Thyroid gland (tissue), 4 donors: ENCODE measurements at regions not wholly inside any gene's neighbourhood (a gene's known extent, or its start where the extent isn't known, plus 50 kb on each side); places are given as distances from the start of the nearest gene placed in this dataset.
A peak's percentile ranks its signal among the peaks of the same experiment; 100 is the strongest.
"Not testable (repeated sequence)": the region's sequence is repeated elsewhere in the genome, so short reads cannot be mapped to it uniquely, and the experiment has no call there.

Experiments used
- DNase-seq, 2 donors: peaks; one replicate each; pipeline ENCODE4 v3.0.0-alpha.2; 2019
- H3K27ac ChIP-seq, 3 donors: fragments of 200-600 bp; sonication (generic); 1 replicate in 2 of 3; 2 replicates in 1 of 3; pipeline ENCODE4 v1.5.1; 2016 to 2019; ENCODE audit warnings: mild to moderate bottlenecking in 1 of 3, moderate library complexity in 1 of 3
- H3K27me3 ChIP-seq: fragments of 200-600 bp; sonication (generic); one replicate; pipeline ENCODE4 v1.5.1; 2019
- H3K36me3 ChIP-seq, 2 donors: fragments of 200-600 bp; sonication (generic); one replicate each; pipeline ENCODE4 v1.5.1; 2016 to 2019
- H3K4me1 ChIP-seq, 2 donors: fragments of 200-600 bp; sonication (generic); one replicate each; pipeline ENCODE4 v1.5.1; 2017 to 2019
- H3K4me3 ChIP-seq, 3 donors: fragments of 200-600 bp; sonication (generic); replicated peaks in 1 of 3; 1 replicate in 2 of 3; 2 replicates in 1 of 3; pipeline ENCODE4 v1.5.1; 2016; ENCODE audit warnings: mild to moderate bottlenecking in 1 of 3
- H3K9me3 ChIP-seq: fragments of 200-600 bp; sonication (generic); one replicate; pipeline ENCODE4 v1.5.1; 2017
- POLR2A ChIP-seq, 2 donors: fragments of 450-650 bp; IDR thresholded peaks; one replicate each; pipeline ENCODE4 v1.6.1; 2017; ENCODE audit warnings: antibody characterized with exemption in 2 of 2, mild to moderate bottlenecking in 2 of 2, moderate library complexity in 1 of 2
- WGBS, 2 donors: methylation state at CpG; one replicate each; pipeline ENCODE4 v1.1.5; 2017; 5-methylcytosine and 5-hydroxymethylcytosine counted together
- intact Hi-C: fragments of 100-400 bp; cut with DNase I; formaldehyde crosslinking; loops from one replicate; pipeline ENCODE4 v1.15.1; 2023
- TF ChIP-seq, protein P1 (sequence below), 6 experiments: fragments of 200-600 bp in 3 of 6; fragments of 450-650 bp in 3 of 6; sonication (generic) in 3 of 6; IDR thresholded peaks; one replicate each; pipeline ENCODE4 v1.5.1; 2016 to 2019; ENCODE audit warnings: antibody characterized with exemption in 6 of 6, mild to moderate bottlenecking in 2 of 6, inconsistent platforms in 1 of 6, moderate library complexity in 1 of 6

DNA sequence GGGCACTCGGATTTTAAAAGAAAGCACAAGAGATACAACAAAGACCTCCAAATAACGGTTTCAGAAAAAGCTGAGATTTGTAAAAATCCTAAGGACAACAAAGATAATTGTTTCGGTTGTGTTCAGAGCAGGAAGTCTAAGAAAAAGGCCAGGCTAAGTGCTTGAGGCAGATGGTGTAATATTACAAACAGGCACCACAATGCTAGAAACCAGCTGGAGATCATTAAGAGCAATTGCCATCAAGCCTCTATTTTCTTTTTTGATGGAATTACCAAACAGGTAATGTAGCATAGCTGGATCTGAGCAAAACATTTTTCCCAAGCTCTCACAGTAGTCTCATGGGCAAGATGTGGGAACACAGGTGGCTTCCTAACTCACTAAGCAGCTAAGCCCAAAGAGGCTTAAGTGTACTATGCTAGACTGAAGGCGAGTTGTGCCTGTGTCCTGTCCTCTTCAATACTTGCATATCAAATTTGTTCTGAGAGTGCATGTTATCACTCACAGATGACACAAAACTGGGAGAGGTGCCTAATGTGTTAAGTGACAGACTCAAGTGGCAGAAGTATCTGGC, 161.6 kb downstream of the GLUL start:
- no peaks in the 10 kb centered on the region for H3K36me3 ChIP-seq
- H3K27me3 ChIP-seq, result no peaks in the 10 kb centered on the region
- H3K27ac ChIP-seq, result peak overlapping the region; percentile 13 to 97 (median 76)
- DNase-seq, result no peak
- no peak overlapping the region for H3K4me3 ChIP-seq
- intact Hi-C loops, result no loop called here
- no peaks in the 10 kb centered on the region for H3K9me3 ChIP-seq
- H3K4me1 ChIP-seq, result peaks cover 25 to 26% of the 10 kb centered on the region in 2 donors
- TF ChIP-seq, protein P1, sequence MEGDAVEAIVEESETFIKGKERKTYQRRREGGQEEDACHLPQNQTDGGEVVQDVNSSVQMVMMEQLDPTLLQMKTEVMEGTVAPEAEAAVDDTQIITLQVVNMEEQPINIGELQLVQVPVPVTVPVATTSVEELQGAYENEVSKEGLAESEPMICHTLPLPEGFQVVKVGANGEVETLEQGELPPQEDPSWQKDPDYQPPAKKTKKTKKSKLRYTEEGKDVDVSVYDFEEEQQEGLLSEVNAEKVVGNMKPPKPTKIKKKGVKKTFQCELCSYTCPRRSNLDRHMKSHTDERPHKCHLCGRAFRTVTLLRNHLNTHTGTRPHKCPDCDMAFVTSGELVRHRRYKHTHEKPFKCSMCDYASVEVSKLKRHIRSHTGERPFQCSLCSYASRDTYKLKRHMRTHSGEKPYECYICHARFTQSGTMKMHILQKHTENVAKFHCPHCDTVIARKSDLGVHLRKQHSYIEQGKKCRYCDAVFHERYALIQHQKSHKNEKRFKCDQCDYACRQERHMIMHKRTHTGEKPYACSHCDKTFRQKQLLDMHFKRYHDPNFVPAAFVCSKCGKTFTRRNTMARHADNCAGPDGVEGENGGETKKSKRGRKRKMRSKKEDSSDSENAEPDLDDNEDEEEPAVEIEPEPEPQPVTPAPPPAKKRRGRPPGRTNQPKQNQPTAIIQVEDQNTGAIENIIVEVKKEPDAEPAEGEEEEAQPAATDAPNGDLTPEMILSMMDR (IDR thresholded peaks at IDR 0.05), result no peak
- TF ChIP-seq POLR2A (IDR thresholded peaks at IDR 0.05), result no peak
- 69 to 75% methylated on average over 4 of the region's 4 CpGs for WGBS, 2 donors

GRCh38 chr1:182229451-182229850, 162.1 kb downstream of the GLUL start:
- H3K27me3 ChIP-seq, result no peaks in the 10 kb centered on the region
- WGBS, 2 donors, result 72 to 73% methylated on average over 4 of the region's 4 CpGs
- peaks cover 25 to 26% of the 10 kb centered on the region in 2 donors for H3K4me1 ChIP-seq
- no peak for DNase-seq
- TF ChIP-seq, protein P1 (IDR thresholded peaks at IDR 0.05), result no peak
- no peak for TF ChIP-seq POLR2A (IDR thresholded peaks at IDR 0.05)
- H3K4me3 ChIP-seq, result no peak overlapping the region
- intact Hi-C loops, result no loop called here
- peak overlapping the region; percentile 76 to 97 (median 78) for H3K27ac ChIP-seq
- H3K36me3 ChIP-seq, result no peaks in the 10 kb centered on the region
- H3K9me3 ChIP-seq, result no peaks in the 10 kb centered on the region

- Histone ChIP-seq H3K27me3 (no peaks in the 10 kb centered on the region), H3K36me3 (no peaks in the 10 kb centered on the region), H3K27ac (peak overlapping the region; percentile 76 to 97 (median 78)), H3K4me1 (peaks cover 25 to 26% of the 10 kb centered on the region in 2 donors), H3K9me3 (no peaks in the 10 kb centered on the region), H3K4me3 (no peak overlapping the region)
- intact Hi-C loops, result no loop called here
- TF ChIP-seq, protein P1 (IDR thresholded peaks at IDR 0.05), result no peak
- peak in 1 of 2 donors; percentile 12 for TF ChIP-seq POLR2A (IDR thresholded peaks at IDR 0.05)
- WGBS, 2 donors, result 22 to 32% methylated on average over 4 of the region's 4 CpGs
- peak; percentile 40 to 49 for DNase-seq
These were observed 163.6 kb downstream of the GLUL start for GRCh38 chr1:182227864-182228547.

- Histone ChIP-seq H3K27me3 (no peaks in the 10 kb centered on the region), H3K9me3 (no peaks in the 10 kb centered on the region), H3K36me3 (no peaks in the 10 kb centered on the region), H3K4me3 (no peak overlapping the region), H3K4me1 (peaks cover 25 to 26% of the 10 kb centered on the region in 2 donors), H3K27ac (peak overlapping the region in 2 of 3 donors; percentile 78 to 97)
- intact Hi-C loops, result no loop called here
- no peak for DNase-seq
- 87 to 98% methylated on average over 2 of the region's 2 CpGs for WGBS, 2 donors
- no peak for TF ChIP-seq POLR2A (IDR thresholded peaks at IDR 0.05)
- TF ChIP-seq, protein P1 (IDR thresholded peaks at IDR 0.05), result no peak
These were observed 165.0 kb downstream of the GLUL start for GRCh38 chr1:182226618-182227017.

GRCh38 chr1:182225755-182226154, 164.2 kb upstream of the ZNF648 start:
- H3K27me3 ChIP-seq, H3K36me3 ChIP-seq, H3K9me3 ChIP-seq, intact Hi-C loops, H3K27ac ChIP-seq, H3K4me3 ChIP-seq, DNase-seq: not testable (repeated sequence)
- H3K4me1 ChIP-seq, result peaks cover 25 to 26% of the 10 kb centered on the region in 2 donors
- 89% methylated on average over 3 of the region's 3 CpGs for WGBS, 2 donors

- H3K36me3 ChIP-seq, H3K27ac ChIP-seq, H3K27me3 ChIP-seq, H3K9me3 ChIP-seq, DNase-seq, H3K4me3 ChIP-seq, intact Hi-C loops: not testable (repeated sequence)
- WGBS, 2 donors, result 90 to 93% methylated on average over 2 of the region's 2 CpGs
- peaks cover 3 to 10% of the 10 kb centered on the region in 2 donors for H3K4me1 ChIP-seq
These were observed 160.5 kb upstream of the ZNF648 start for GRCh38 chr1:182221990-182222389.

- DNase-seq, H3K9me3 ChIP-seq, intact Hi-C loops, H3K4me3 ChIP-seq, H3K27me3 ChIP-seq, H3K27ac ChIP-seq, H3K36me3 ChIP-seq: not testable (repeated sequence)
- WGBS, 2 donors, result 83 to 92% methylated on average over 1 of the region's 1 CpG
- peaks cover 0 to 10% of the 10 kb centered on the region in 2 donors for H3K4me1 ChIP-seq
These were observed 159.9 kb upstream of the ZNF648 start for GRCh38 chr1:182221367-182221766.
